ENCODE measurements at regions not wholly inside any gene's neighbourhood (a gene's known extent, or its start where the extent isn't known, plus 50 kb on each side); places are given as distances from the start of the nearest gene placed in this dataset.

GRCh38 chr15:87154761-87155160, 1075.1 kb downstream of the AGBL1 start:
- ATAC-seq: no peak
- Histone ChIP-seq H3K4me3 (no peak overlapping the region), H3K4me1 (no peaks in the 10 kb centered on the region), H3K27me3 (no peaks in the 10 kb centered on the region), H3K27ac (no peak overlapping the region), H3K36me3 (replicated peaks in 1 of 2; ENCODE audit: insufficient read depth in 1 of 2, low read depth in 2 of 2) (no peaks in the 10 kb centered on the region), H3K9me3 (no peaks in the 10 kb centered on the region)
- intact Hi-C loops (cut with DNase I): no loop called here
- TF ChIP-seq CTCF (IDR thresholded peaks at IDR 0.05) (no peak), POLR2A (IDR thresholded peaks at IDR 0.05) (no peak)
- DNase-seq: no peak

DNA sequence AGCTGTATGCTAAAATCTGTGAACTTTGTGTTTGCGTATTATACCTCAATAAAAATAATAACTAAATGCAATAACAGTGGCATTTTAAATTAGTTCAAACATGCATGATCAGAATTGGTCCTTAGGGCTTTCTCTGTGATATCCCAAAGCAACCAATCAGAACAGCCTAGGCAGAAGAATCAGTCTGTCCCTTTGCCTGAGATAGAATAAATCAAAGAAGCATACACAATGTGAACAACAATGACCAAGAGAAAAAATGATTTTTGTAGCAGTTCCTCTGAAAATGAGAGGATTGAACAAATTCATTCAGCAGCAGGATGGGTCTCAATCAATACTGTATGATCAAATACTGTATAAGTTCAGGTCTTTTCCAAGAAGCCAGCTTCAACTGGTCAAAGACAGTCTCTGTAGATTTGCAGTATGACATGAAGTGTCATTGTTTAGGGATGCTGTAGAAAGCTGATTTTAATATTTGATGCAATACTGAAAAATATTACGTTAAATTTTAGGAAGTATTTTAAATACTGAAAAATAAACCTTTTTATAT, 1071.6 kb downstream of the AGBL1 start:
- ATAC-seq: no peak
- 63 to 71% methylated on average over 2 of the region's 2 CpGs for WGBS, 2 donors
- no peak for TF ChIP-seq POLR2A (IDR thresholded peaks at IDR 0.05)
- no peak for TF ChIP-seq CTCF (IDR thresholded peaks at IDR 0.05)
- Histone ChIP-seq H3K9me3 (no peaks in the 10 kb centered on the region), H3K27ac (no peak overlapping the region), H3K4me1 (no peaks in the 10 kb centered on the region), H3K4me3 (no peak overlapping the region), H3K27me3 (no peaks in the 10 kb centered on the region), H3K36me3 (replicated peaks in 1 of 2; ENCODE audit: insufficient read depth in 1 of 2, low read depth in 2 of 2) (no peaks in the 10 kb centered on the region)
- DNase-seq: no peak
- intact Hi-C loops (cut with DNase I): no loop called here

- no peaks in the 10 kb centered on the region for H3K36me3 ChIP-seq (replicated peaks in 1 of 2; ENCODE audit: insufficient read depth in 1 of 2, low read depth in 2 of 2)
- H3K27ac ChIP-seq: no peak overlapping the region
- H3K27me3 ChIP-seq: no peaks in the 10 kb centered on the region
- ATAC-seq (no peak), DNase-seq (no peak)
- intact Hi-C loops (cut with DNase I): no loop called here
- no peak overlapping the region for H3K4me3 ChIP-seq
- no peaks in the 10 kb centered on the region for H3K4me1 ChIP-seq
- H3K9me3 ChIP-seq: no peaks in the 10 kb centered on the region
- TF ChIP-seq CTCF (IDR thresholded peaks at IDR 0.05): no peak
- TF ChIP-seq POLR2A (IDR thresholded peaks at IDR 0.05): no peak
- WGBS, 2 donors: 36 to 65% methylated on average over 2 of the region's 2 CpGs
These were observed 1066.0 kb downstream of the AGBL1 start for GRCh38 chr15:87145696-87146095.

- Histone ChIP-seq H3K27me3 (no peaks in the 10 kb centered on the region), H3K27ac (no peak overlapping the region), H3K9me3 (no peaks in the 10 kb centered on the region), H3K4me1 (no peaks in the 10 kb centered on the region), H3K4me3 (no peak overlapping the region), H3K36me3 (replicated peaks in 1 of 2; ENCODE audit: insufficient read depth in 1 of 2, low read depth in 2 of 2) (no peaks in the 10 kb centered on the region)
- intact Hi-C loops (cut with DNase I): no loop called here
- WGBS, 2 donors: 21 to 24% methylated on average over 1 of the region's 1 CpG
- TF ChIP-seq CTCF (IDR thresholded peaks at IDR 0.05): no peak
- TF ChIP-seq POLR2A (IDR thresholded peaks at IDR 0.05): no peak
- no peak for ATAC-seq
- DNase-seq: no peak
These were observed 1065.1 kb downstream of the AGBL1 start for GRCh38 chr15:87144775-87145174.

- no peaks in the 10 kb centered on the region for H3K4me1 ChIP-seq
- no peak for DNase-seq
- H3K27ac ChIP-seq: no peak overlapping the region
- TF ChIP-seq CTCF (IDR thresholded peaks at IDR 0.05) (no peak), POLR2A (IDR thresholded peaks at IDR 0.05) (no peak)
- no peak for ATAC-seq
- H3K4me3 ChIP-seq: no peak overlapping the region
- no peaks in the 10 kb centered on the region for H3K27me3 ChIP-seq
- no peaks in the 10 kb centered on the region for H3K9me3 ChIP-seq
- no peaks in the 10 kb centered on the region for H3K36me3 ChIP-seq (replicated peaks in 1 of 2; ENCODE audit: insufficient read depth in 1 of 2, low read depth in 2 of 2)
- intact Hi-C loops (cut with DNase I): no loop called here
These were observed 1062.4 kb downstream of the AGBL1 start for GRCh38 chr15:87142096-87142495.

All from body of pancreas (tissue), 4 donors.